Activated naive CD4-positive, alpha-beta T cell treated with anti-CD3 and anti-CD28 coated beads, Interleukin-2, amount 50 U/mL, for 16 hours (primary cell): ENCODE measurements at regions not wholly inside any gene's neighbourhood (a gene's known extent, or its start where the extent isn't known, plus 50 kb on each side); places are given as distances from the start of the nearest gene placed in this dataset.
"Not testable (repeated sequence)": the region's sequence is repeated elsewhere in the genome, so short reads cannot be mapped to it uniquely, and the experiment has no call there.

Source experiments
- DNase-seq: peaks from one replicate; pipeline ENCODE4 v3.0.0-alpha.2; 2020

DNA sequence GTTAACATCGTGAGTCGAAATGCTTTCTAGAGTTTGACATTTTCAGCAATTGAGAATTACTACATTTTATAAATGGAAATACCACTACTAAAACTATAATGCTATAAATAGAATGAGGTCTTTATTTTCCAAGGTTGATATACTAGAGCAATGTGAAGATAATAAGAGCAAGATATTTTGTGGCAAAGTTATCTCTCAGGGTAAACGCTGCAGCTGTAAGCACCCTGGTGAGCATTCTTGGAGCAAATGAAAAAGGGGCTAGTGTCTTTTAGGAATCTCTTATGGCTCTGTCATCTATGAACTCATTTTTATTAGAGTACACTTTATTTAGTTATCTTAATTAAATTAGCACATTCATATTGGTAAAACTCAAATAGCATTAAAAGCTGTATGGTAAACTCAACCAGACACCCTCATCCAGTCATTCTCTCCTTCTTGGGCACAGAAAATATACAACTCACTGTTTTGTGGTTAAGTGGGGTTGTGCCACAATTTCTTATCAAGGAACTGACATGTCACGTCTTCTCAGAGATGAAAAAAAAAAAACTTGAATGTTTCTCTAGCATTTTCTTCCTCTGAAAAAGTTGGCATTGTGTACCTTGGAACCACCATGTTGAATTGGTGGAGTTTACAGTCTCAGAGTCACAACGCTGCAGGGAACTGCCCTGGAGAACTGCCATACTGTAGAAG is 289.5 kb upstream of the PFKP start:
- no peak for DNase-seq

DNA sequence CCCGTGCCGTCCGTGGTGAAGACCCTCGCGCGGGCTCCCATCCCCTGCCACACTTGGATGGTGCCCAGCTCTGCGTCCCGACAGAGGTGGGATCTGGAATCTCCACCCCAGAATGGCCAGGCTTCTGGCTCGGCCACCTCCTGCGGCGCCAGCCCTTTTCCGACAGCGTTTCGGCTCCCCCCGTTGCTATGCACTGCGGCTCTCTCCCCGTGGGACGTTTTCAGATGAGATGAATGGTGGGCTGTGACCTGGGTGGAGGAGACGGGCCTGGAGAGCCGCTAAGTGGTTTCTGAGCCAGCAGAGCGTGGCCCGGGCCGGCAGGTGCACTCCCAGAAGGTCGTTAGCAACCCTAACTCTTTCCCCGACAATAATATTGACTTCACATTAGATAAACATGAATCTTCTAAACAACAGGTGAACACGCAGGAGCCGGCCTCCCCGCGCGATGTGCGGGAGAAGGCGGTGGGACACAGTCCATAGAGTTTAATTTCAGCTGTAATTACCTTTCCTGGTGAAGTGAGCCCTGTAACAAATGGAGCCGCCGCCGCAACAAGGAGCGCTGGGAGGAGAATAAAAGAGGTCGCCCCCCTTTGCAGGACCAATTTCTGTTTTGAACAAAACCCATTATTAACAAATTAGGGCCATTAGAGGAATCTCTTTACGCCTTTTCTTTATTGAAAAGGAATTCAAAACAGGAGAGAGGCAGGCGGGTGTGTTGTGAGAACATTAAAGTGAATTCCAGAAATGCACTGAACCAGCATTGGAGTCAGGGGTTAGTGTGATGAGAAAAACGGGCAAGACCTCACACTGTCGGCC is 294.3 kb upstream of the PFKP start:
- no peak for DNase-seq

DNA sequence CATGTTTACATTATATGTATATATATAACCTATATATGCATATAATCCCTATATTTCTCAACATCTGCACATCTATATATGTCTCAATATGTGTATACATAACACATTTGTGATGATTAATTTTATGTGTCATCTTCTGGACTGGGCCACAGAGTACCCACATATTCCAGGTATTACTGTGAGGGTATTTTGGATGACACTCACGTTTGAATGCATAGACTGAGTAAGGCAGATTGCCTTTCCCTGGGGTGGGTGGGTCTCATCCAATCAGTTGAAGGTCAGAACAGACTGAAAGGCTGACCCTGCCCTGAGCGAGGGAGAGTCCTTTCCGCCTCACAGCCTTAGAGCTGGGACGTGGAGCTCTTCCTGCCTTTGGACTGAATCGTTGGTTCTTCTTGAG is 295.2 kb upstream of the PFKP start:
- DNase-seq: no peak

DNA sequence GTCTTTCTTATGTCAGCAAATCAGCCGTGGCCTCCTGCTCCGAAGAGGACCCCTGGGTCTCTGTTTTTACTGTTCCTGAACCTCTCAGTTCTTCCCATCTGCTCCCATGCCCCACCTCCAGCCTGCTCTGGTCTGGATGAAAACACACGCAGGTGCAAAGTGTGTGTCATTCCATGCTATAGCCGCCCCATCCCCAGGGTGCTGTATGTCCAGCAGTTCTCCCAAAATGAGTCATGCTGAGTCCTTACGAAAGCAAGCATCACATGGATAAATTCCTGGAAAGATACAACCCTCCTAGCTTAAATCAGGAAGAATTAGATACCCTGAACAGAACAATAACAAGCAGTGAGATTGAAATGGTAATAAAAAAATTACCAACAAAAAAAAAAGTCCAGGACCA is 300.1 kb upstream of the PFKP start:
- DNase-seq: not testable (repeated sequence)

DNA sequence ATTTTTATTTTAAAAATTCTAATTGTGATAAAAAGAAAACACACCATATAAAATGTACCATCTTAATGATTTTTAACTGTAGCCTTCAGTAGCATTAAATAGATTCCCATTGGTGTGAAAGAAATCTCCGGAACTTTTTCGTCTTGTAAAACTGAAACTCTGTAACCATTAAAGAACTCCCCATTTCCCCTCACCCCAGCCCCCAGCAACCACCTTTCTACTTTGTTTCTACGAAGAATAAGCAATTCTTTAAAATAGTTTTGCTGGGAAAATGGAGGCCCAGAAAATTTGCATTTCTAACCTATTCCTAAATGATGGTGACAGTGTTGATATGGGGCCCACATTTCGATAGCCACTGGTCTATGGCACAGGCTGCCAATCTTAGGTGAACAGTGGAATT is 305.4 kb upstream of the PFKP start:
- no peak for DNase-seq

DNA sequence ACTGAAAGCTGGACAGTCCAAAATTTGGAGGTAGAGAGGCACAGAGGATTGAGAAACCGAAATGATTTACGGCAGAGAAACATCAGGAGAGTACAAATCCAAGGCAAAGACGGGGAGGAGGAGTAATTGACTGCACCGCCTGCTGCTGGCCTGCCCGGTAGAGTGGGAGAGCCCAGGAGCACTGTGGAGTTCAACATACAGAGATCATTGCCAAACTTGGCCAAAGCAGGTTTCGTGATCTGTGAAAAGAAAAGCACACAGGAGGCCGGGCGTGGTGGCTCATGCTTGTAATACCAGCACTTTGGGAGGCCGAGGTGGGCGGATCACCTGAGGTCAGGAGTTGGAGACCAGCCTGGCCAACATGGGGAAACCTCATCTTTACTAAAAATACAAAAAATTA is 306.0 kb upstream of the PFKP start:
- DNase-seq: no peak

DNA sequence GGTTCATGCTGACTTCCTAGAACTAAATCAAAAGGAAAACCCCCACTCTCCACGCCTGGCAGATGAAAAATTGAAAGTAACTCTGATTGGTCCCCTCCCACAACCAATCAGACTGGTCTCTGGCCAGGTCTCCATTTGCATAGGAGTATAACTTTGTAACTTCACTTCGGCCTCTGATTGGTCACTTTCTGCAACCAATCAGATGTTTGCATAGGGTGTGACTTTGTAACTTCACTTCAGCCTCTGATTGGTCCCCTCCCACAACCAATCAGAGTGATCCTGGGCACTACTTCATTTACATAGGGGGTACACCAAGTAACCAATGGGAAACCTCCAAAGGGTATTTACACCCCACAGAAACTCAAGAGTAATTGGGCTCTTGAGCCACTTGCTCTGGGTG is 306.6 kb upstream of the PFKP start:
- no peak for DNase-seq

DNA sequence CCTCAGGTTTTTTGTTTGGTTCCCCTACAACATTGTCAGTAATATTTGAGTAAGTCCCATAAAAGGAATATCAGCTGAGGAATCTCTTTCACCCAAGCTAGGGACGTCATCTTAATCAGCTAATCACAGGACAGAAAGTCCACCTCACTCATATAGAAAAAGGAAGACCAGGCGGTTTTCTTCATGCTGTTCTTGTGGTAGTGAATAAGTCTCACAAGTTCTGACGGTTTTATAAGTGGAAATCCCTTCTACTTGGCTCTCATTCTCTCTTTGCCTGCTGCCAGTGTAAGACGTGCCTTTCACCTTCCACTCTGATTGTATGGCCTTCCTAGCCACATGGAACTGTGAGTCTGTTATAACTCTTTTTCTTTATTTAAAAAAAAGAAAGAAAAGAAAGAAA is 308.1 kb upstream of the PFKP start:
- DNase-seq: no peak

DNA sequence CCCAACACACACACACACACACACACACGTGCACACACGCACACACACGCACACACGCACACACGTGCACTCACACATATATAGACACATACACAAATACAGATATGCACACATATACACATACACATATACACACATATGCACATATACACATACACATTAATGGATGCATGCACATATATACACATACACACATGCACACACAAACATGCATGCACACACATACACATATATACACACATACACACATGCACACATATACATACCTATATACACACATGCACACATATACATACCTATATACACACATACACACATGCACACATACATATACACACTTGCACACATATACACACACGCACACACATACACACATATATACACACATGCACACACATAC is 312.4 kb upstream of the PFKP start:
- DNase-seq: no peak

DNA sequence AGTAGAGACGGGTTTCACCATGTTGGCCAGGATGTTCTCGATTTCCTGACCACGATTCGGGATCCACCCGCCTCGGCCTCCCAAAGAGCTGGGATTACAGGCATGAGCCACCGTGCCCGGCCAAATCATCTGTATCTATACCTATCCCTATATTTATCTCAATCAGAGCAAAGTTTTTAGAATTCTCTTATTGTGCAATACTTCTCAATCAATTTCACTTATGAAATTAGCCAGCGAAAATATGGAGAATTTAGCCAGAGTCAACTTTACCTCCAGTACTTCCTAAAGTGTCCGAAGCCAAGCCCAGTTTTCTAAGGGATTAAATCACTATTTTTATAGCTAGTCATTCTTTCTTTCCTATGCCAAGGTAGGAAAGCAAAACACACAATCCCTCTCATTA is 319.1 kb upstream of the PFKP start:
- DNase-seq: no peak

DNA sequence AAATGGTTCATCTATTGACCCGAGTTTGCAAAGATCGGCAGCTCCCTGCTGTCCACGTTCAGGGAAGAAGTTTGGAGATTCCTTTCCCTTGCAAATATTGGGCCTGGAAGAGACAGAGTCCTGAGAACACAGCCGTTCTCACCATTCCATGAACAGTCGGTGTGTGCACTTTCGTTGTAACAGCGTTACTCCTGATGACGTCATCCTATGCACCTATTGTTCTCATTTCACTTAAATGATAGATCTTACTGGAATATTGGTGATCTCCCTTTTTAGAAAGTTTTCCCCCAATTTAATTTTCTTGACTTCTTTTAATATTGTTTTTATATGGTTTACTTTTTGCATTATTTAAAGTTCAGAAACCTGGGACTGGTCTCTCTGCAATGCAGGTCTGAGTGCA is 320.7 kb upstream of the PFKP start:
- DNase-seq: no peak

DNA sequence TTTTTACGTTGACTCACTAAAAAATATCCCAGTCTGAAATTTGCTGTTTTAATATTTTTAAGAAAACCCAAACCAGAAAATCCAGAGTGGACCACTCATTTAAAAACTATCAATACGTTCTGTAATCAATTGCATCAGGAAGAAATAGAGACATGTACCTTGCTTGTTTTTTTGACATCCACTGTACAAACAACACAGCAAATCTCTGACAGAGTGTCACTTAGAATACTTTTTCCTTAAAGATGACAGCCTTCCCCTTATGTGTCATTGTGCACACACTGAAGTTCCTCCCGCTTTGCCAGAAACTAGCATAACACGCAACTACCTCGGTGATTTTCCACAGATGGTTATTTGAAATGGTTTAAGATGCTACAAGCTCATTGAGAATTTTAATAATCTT is 321.7 kb upstream of the PFKP start:
- no peak for DNase-seq

DNA sequence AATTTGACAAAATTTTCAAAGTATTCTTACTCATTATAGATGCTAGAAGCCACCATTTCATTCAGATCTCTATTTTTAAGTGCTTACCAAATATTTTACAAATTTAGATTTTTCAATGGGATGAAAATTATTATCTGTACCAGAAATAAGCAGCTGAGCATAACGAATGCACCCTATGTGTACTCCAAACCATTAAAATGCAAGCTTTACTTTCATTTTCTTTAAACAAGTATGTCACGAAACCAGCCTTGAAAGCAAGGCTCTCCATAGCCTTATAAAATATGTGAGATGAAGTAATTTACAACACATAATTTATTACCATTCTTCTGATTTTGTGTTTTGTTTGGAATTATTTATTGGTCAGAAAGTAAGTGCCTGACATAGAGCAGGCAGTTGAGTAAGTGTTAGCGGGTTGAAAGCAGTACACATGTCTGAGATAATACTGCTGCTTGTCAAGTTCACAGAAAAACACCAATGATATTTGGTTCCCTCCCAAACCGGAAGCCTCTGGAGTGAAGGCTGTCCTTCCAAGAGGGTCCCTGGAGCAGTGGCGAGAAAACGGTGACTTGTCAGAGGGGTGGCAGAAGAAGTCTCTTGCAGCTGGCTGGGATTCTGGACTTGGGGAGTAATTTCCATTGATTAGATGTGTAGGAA is 322.7 kb upstream of the PFKP start:
- DNase-seq: no peak

DNA sequence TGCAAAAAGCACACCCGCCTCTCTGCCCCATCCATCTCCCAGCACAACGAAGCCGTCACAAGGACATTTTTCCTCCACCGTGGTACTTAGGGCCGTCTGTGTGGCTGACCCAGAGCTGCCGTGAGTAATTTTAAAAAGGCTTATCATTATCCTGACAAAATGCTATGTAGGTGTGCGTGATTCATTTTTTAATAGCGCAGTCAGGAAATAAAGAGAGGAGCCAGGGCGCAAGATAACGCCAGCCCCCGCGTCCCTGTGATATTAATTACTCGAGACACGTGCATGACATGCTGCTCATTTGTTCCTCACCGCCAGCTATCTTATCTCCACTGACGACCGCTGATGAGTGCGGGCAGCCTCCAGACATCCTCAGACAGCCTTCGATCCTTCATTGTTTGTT is 332.7 kb upstream of the PFKP start:
- DNase-seq: no peak

DNA sequence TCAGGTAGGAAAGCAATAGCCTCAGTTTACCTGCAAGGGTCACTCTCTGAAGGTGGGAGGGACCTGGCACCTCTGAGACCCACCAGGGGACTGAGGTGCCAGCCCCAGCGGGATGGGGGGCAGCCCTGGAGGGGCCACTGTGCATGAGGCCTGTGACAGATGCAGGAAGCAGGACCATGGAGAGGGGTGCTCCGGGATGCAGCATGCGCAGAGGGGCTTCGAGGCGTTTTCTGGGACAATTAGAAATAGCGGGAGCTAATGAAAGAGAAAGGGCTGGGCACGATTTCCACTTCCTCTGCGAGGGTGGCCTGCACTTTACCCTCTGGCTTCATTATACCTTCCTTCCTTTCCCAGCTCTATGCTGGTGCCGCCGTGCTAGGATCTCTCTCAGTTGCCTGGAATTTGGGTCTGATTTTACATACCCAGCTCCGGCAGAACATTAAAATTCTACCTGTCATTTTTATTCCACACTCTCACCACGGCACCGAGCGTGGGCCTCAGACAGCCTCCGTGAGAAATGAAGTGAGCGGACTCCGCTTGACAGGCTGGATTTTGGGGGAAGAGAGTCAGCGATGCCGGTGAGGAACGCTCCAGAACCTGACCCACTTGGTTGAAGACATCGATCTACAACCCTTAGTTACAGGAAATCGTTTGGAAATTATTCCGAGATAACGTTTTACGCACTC is 333.9 kb upstream of the PFKP start:
- DNase-seq: no peak

DNA sequence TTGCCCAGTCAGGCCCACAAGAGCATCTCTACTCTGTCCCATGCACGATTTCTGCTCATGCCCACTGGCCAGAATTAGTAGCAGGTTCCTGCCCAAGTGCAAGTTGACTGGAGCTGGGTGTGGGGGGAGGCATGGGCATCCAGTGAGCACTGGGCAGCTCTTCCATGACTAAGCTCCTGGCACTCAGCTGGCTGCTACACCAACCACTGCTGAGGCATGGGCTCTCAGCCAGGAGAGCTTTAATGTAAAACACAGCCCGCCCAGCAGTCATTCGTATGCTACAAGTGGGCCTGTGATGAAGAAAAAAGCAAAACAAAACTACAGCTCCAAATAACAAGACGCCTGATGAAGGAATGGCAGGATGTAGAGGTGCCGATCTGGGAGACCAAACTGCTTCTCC is 335.4 kb upstream of the PFKP start:
- no peak for DNase-seq

DNA sequence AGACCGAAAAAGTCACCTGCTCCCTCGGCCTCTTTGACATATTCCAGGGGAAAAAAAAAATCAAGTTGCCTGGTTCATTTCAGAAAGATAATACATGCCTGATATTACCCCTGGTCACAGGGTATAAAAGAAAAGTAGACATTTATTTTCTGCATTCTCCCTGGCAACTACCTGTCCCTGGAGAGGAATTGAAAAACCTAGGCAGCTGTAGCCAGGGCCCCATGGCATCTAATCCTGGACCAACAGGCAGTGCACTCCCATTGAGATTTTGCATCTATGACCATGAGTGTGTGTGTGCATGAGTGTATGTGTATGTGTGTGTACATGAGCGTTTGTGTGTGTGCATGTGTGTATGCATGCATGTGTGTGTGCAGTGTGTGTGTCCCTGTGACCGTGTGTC is 338.2 kb upstream of the PFKP start:
- DNase-seq: no peak

DNA sequence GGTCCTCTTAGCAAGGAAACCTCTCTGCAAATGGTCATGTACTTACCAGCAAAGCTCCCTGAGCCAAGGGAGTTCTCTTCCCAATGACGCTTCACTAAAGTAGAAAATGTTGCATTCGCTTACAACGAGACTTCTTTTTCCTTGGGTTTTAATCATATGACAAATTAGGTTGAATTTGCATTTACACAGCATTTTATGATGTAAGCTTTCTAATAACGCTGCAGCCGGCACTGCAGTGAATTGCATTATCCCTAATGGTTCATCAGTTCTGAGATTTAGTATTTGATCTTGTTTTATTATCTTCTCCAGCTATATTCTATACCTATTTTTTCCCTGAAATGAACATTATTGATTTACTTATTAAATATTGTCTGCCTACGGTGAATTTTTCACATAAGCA is 339.3 kb upstream of the PFKP start:
- DNase-seq: no peak

DNA sequence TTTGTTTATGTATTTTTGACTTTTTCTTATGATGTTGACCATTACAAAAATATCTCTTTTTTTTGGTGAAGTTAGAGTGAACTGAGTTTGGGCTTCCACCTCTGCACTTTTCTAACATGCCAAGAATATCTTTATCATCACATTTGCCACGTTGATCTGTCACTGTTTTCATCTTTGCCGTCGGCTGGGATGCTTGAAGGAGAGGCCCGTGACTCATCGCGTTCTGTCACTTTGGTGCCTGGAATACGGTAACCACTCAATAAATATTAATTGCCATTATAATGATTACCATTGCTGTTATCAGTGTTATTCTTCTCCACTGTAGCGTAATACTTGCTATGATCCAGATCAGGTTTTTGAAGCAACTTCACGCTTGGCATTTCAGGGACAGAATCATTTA is 350.8 kb upstream of the PFKP start:
- no peak for DNase-seq

DNA sequence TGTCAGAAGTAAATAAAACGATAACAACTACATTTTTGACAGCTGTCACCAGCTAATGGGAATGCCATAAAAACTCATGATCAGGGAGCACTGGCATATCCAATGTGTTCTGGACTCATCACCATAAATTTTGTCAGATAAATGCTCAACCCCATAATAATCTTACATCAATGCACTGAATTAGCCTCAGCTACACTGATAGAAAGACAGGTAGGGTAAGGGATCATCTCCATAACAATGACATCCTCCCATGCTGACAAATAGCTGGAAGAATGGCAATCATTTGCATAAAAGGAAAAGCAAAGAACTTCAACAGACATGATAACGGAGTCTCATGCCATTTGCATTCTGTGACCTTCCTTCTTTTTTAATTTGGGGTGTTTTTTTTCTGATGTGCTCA is 352.8 kb upstream of the PFKP start:
- DNase-seq: no peak

DNA sequence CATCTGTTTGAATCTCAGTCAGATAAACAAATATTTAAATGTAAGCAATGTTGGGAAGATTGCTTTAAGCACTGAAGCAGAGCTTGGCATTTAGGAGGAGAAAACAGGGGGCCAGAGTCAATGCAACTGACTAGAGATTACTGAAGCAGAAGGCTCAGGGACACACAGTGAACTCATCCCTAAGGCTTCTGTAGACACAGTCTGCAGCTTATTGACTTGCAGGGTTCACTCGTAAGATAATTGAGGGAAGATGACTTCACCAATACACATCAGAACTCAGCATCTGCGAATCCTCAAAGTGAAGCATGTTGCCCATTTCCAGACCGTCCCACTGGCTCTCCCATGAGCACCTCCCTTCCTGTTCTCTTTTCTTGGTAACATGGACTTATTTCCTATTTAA is 363.4 kb upstream of the PFKP start:
- DNase-seq: no peak

DNA sequence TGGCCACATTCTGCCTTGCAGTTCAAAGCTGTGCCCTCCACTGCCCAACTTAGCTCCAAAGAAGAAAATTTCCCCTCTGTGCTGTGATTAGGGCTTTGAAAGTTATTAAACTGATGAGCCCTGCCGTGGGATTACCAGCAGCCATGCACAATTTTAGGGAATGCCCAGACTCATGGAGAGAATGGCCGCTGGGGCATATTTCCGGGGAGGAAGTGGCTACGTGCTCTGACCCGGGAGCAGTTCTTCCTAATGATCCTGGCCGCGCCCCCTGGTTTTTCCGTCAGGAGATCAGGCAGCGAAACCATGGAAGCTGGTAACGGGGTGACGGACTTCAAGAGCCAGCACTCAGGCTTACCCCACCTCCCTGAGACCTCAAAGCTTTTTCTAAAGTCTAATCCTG is 365.5 kb upstream of the PFKP start:
- DNase-seq: no peak

DNA sequence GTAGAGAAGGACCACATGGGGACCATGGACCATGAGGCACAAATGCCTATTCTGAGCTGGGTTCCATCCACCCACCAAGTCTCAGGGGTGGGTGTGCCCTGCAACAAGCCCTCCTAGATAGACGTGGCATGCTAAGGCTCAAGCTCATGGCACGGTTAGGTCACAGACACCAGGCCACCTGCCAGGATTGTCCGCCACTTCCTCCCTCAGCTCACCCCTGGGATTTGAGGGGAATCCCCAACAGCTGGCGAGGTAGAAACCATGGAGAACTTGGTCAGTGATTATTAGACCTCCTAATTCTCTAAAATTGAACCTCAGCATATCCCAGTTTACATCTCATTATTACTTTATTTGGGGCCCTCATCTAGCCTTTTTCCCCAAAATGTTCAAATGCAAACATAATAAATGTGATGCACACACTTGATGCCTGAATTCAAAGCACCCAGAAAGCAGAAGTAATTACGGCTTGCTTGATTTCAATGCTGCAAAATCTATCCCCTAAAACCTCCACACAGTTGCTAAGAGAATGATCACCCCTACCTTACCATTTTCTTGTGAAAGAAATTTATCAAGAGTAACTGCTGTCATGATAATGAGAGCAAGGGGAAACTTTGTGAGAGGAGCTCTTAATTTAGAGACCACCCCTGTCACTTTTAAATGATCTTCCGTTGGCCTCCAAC is 366.6 kb upstream of the PFKP start:
- no peak for DNase-seq
